ENCODE measurements at regions not wholly inside any gene's neighbourhood (a gene's known extent, or its start where the extent isn't known, plus 50 kb on each side); places are given as distances from the start of the nearest gene placed in this dataset.

- no peak for DNase-seq (ENCODE audit: low spot score in 2 of 2)
- no peak for TF ChIP-seq POLR2A (IDR thresholded peaks at IDR 0.05)
- TF ChIP-seq, protein P1, sequence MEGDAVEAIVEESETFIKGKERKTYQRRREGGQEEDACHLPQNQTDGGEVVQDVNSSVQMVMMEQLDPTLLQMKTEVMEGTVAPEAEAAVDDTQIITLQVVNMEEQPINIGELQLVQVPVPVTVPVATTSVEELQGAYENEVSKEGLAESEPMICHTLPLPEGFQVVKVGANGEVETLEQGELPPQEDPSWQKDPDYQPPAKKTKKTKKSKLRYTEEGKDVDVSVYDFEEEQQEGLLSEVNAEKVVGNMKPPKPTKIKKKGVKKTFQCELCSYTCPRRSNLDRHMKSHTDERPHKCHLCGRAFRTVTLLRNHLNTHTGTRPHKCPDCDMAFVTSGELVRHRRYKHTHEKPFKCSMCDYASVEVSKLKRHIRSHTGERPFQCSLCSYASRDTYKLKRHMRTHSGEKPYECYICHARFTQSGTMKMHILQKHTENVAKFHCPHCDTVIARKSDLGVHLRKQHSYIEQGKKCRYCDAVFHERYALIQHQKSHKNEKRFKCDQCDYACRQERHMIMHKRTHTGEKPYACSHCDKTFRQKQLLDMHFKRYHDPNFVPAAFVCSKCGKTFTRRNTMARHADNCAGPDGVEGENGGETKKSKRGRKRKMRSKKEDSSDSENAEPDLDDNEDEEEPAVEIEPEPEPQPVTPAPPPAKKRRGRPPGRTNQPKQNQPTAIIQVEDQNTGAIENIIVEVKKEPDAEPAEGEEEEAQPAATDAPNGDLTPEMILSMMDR (IDR thresholded peaks at IDR 0.05): no peak
- no peak overlapping the region for H3K4me3 ChIP-seq (ENCODE audit: low read depth, poor library complexity, severe bottlenecking)
- WGBS, 2 donors: 74 to 76% methylated on average over 4 of the region's 4 CpGs
- intact Hi-C loops (cut with DNase I; ENCODE audit: low total_unique reads): no loop called here
Measured at GRCh38 chr6:147817042-147817689, 308.7 kb downstream of the SAMD5 start.

DNA sequence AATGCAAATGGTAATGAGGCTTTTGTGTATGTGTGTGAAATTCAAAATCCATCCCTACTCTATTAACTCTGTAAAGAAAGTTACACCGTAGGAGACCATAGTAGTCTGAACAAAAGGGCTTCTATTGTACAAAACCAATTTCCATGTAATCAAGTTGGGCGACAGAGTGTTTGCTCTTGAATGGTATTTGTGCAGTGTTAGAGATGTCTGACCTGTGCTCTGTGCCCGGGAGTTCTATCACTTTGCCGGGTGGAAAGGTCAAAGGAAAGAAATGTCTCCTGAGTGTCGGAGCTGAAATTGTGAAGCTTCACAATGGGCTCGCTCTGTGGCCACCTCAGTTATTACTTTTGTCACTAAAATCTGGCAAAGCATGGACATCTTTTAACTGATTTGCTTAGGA, 312.0 kb downstream of the SAMD5 start:
- no peak for TF ChIP-seq POLR2A (IDR thresholded peaks at IDR 0.05)
- TF ChIP-seq, protein P1 (IDR thresholded peaks at IDR 0.05): no peak
- no peak for DNase-seq (ENCODE audit: low spot score in 2 of 2)
- no peak overlapping the region for H3K4me3 ChIP-seq (ENCODE audit: low read depth, poor library complexity, severe bottlenecking)
- WGBS, 2 donors: 84 to 87% methylated on average over 6 of the region's 6 CpGs
- intact Hi-C loops (cut with DNase I; ENCODE audit: low total_unique reads): no loop called here

- 82 to 88% methylated on average over 14 of the region's 14 CpGs for WGBS, 2 donors
- TF ChIP-seq, protein P1 (IDR thresholded peaks at IDR 0.05): no peak
- TF ChIP-seq POLR2A (IDR thresholded peaks at IDR 0.05): no peak
- intact Hi-C loops (cut with DNase I; ENCODE audit: low total_unique reads): no loop called here
- H3K4me3 ChIP-seq (ENCODE audit: low read depth, poor library complexity, severe bottlenecking): no peak overlapping the region
- no peak for DNase-seq (ENCODE audit: low spot score in 2 of 2)
Measured at GRCh38 chr6:147821295-147821897, 312.9 kb downstream of the SAMD5 start.

DNA sequence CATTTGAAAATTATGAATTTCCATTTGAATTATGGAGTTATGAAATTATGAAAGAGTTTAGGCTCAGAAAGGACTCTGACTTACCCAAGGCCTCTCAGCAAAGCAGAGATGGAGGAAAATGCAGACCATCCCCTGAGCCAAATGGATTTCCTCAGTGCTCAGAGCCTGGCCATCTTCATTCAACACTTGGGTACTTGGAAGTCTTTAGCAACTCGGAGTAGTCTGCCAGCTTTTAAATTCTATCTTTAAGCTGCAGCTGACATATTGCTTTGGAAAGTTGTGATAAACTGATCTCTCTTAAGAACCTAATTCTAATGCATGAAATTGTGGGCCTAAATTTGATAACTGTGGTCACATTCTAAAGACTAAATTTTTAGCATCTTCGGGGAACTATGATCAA, 315.4 kb downstream of the SAMD5 start:
- no peak overlapping the region for H3K4me3 ChIP-seq (ENCODE audit: low read depth, poor library complexity, severe bottlenecking)
- no peak for TF ChIP-seq POLR2A (IDR thresholded peaks at IDR 0.05)
- intact Hi-C loops (cut with DNase I; ENCODE audit: low total_unique reads): no loop called here
- DNase-seq (ENCODE audit: low spot score in 2 of 2): no peak
- WGBS, 2 donors: 74 to 86% methylated on average over 2 of the region's 2 CpGs

GRCh38 chr6:147825848-147826247, 317.4 kb downstream of the SAMD5 start:
- intact Hi-C loops (cut with DNase I; ENCODE audit: low total_unique reads): no loop called here
- whole genome bisulfite sequencing, 2 donors: 84 to 90% methylated on average over 2 of the region's 2 CpGs
- TF ChIP-seq POLR2A (IDR thresholded peaks at IDR 0.05): no peak
- TF ChIP-seq, protein P1 (IDR thresholded peaks at IDR 0.05): no peak
- no peak overlapping the region for H3K4me3 ChIP-seq (ENCODE audit: low read depth, poor library complexity, severe bottlenecking)
- DNase-seq (ENCODE audit: low spot score in 2 of 2): no peak

DNA sequence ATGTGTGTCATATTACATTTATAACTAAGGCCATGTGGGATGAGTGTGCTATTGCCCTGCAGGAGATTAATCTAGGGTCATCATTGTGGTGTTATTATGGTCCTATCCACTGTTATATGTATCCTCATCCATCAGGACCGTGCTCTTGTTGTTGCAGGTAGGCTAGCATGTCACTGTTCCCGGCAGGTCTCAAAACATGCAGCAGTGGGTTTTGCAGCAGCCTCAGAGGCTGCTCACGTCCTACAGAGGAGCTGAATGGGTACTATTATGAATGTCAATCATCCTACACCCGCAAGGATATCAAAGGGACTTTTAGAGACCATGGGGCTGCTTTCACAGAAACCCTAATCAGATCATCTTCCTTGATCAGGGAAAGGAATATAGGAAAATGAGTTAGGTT, 318.2 kb downstream of the SAMD5 start:
- H3K4me3 ChIP-seq (ENCODE audit: low read depth, poor library complexity, severe bottlenecking): no peak overlapping the region
- no peak for DNase-seq (ENCODE audit: low spot score in 2 of 2)
- intact Hi-C loops (cut with DNase I; ENCODE audit: low total_unique reads): no loop called here
- 87 to 88% methylated on average over 4 of the region's 4 CpGs for WGBS, 2 donors
- TF ChIP-seq POLR2A (IDR thresholded peaks at IDR 0.05): no peak
- TF ChIP-seq, protein P1 (IDR thresholded peaks at IDR 0.05): no peak
